ENCODE measurements at regions not wholly inside any gene's neighbourhood (a gene's known extent, or its start where the extent isn't known, plus 50 kb on each side); places are given as distances from the start of the nearest gene placed in this dataset.
"Not testable (repeated sequence)": the region's sequence is repeated elsewhere in the genome, so short reads cannot be mapped to it uniquely, and the experiment has no call there.

DNA sequence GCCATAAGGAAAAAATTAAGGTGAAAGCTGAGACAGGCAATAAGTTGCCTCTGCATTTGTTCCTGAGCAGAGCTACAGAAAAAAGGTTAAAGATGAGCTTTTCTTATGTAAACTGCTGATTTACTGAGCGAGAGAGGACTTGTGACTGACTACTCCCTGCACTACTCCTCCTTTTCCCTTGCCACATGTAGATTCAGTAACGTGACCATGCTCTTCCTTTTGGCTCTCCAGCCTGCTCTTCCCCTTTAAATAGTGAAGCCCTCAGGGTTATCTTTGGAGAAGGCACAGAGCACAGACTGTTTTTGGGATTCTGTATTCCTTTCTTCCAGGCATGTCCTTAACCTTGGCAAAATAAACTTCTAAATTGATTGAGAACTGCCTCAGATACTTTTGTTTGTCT lies 630.2 kb downstream of the UQCRFS1 start:
- no peak overlapping the region for H3K4me3 ChIP-seq (ENCODE audit: low read depth, low read length)
- H3K27ac ChIP-seq (ENCODE audit: low read depth): no peak overlapping the region
- WGBS: 31% methylated on average over 2 of the region's 2 CpGs
- DNase-seq (ENCODE audit: extremely low spot score): no peak
- H3K36me3 ChIP-seq (ENCODE audit: insufficient read depth): no peaks in the 10 kb centered on the region
- H3K4me1 ChIP-seq (ENCODE audit: insufficient read depth): no peaks in the 10 kb centered on the region

DNA sequence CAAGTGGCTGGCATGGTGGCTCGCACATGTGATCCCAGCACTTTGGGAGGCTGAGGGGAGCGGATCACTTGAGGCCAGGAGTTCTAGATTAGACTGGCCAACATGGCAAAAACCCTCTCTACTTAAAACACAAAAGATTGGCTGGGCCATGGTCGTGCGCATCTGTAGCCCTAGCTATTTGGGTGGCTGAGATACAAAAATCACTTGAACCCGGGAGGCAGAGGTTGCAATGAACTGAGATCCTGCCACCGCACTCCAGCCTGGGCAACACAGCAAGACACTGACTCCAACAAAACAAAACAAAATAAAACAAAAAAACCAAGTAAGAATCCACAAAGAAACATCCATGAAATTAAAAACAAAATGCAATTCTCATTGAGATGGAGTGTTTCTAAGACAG lies 630.6 kb downstream of the UQCRFS1 start:
- no peaks in the 10 kb centered on the region for H3K4me1 ChIP-seq (ENCODE audit: insufficient read depth)
- no peak for DNase-seq (ENCODE audit: extremely low spot score)
- H3K27ac ChIP-seq (ENCODE audit: low read depth): no peak overlapping the region
- WGBS: 92% methylated on average over 6 of the region's 6 CpGs
- H3K4me3 ChIP-seq (ENCODE audit: low read depth, low read length): no peak overlapping the region
- no peaks in the 10 kb centered on the region for H3K36me3 ChIP-seq (ENCODE audit: insufficient read depth)

DNA sequence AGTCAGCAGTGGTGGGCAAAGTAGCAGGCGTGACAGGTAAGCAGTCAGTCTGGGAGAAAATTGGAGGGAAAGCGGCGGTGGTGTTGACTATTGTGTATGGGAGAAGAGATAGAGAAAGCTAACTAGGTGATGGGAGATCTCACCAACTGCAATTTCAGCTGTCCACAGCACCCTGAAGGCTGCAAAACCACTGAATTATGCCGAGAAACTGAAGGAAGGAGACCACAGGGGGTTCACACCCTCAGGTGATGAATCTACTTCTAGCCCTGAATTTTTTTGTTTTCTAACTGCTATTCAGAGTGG lies 631.5 kb downstream of the UQCRFS1 start:
- Histone ChIP-seq H3K36me3 (ENCODE audit: insufficient read depth) (no peaks in the 10 kb centered on the region), H3K4me1 (ENCODE audit: insufficient read depth) (no peaks in the 10 kb centered on the region), H3K27ac (ENCODE audit: low read depth) (no peak overlapping the region), H3K4me3 (ENCODE audit: low read depth, low read length) (no peak overlapping the region)
- WGBS: 76% methylated on average over 4 of the region's 4 CpGs
- no peak for DNase-seq (ENCODE audit: extremely low spot score)

DNA sequence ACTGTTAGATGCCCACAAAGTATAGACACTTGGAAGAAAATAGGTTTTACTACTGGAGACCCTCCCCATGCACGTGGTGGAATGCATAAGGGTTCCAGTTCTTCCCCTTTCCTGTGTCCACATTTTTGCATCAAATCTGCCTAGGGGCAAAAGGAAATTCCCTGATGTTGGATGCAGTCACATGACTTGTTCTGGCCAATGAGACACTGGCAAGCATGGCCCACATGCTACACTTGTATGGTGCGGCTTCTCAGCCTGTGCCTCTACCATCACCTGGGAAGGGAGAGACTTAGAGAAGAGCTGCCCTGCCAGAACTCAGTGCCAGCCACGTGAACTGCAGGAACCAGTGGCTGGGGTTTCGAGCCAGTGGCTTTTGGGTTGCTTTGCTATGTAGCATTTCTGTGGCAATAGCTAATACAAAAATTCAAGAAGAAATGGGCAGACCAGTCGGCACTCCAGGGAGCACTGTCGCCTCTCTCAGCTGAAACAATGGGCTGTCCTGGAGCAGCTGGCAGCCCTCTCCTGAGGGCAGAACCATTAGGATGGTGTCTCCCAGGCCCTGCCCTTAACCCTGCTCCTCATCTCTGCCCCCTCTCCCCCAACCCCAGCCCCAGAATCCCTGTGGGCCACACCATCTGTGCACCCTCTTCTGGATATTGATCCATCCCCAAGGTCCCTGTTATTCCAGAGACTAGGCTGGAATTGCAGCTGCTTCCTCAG lies 634.0 kb downstream of the UQCRFS1 start:
- no peak for DNase-seq (ENCODE audit: extremely low spot score)
- Histone ChIP-seq H3K36me3 (ENCODE audit: insufficient read depth) (no peaks in the 10 kb centered on the region), H3K4me1 (ENCODE audit: insufficient read depth) (no peaks in the 10 kb centered on the region), H3K4me3 (ENCODE audit: low read depth, low read length) (no peak overlapping the region), H3K27ac (ENCODE audit: low read depth) (no peak overlapping the region)
- 86% methylated on average over 6 of the region's 6 CpGs for WGBS

DNA sequence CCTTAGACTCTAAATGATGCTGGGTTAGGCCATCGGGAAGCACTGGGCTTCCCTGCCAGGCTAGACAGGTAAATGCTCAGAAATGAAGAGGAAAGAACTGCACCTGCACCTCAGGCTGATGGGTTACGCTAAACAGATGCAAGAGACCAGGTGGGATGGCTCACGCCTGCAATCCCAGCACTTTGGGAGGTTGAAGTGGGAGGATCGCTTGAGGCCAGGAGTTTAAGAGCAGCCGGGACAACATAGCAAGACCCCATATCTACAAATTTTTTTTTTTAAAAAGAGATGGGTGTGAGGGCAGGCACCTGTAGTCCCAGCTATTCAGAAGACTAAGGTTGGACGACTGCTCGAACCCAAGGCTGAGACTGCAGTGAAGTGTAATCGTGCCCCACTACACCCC lies 634.7 kb downstream of the UQCRFS1 start:
- no peak for DNase-seq (ENCODE audit: extremely low spot score)
- H3K27ac ChIP-seq (ENCODE audit: low read depth): no peak overlapping the region
- 91% methylated on average over 8 of the region's 8 CpGs for WGBS
- no peaks in the 10 kb centered on the region for H3K4me1 ChIP-seq (ENCODE audit: insufficient read depth)
- no peaks in the 10 kb centered on the region for H3K36me3 ChIP-seq (ENCODE audit: insufficient read depth)
- H3K4me3 ChIP-seq (ENCODE audit: low read depth, low read length): no peak overlapping the region

DNA sequence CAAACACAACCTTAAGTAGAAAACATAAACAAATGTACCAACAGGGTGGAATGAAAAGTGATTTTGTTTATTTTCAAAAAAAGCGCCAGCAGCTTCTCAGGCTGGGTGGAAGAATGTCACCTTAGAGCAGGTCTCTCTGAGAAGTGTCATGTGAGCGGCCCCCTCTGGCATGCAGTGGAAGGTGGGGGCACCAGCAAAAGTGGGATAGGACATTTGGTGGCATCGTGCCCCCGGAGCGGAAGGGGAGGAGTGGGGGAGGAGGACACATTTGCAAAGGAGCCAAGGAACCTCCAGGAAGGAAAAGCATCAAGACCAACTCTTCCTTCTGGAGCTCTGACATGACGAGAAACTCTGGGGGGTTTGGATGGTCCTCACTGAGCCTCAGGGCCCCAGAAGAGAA lies 635.3 kb downstream of the UQCRFS1 start:
- Histone ChIP-seq H3K4me1 (ENCODE audit: insufficient read depth) (no peaks in the 10 kb centered on the region), H3K4me3 (ENCODE audit: low read depth, low read length) (no peak overlapping the region), H3K27ac (ENCODE audit: low read depth) (no peak overlapping the region), H3K36me3 (ENCODE audit: insufficient read depth) (no peaks in the 10 kb centered on the region)
- no peak for DNase-seq (ENCODE audit: extremely low spot score)
- WGBS: 71% methylated on average over 6 of the region's 6 CpGs

DNA sequence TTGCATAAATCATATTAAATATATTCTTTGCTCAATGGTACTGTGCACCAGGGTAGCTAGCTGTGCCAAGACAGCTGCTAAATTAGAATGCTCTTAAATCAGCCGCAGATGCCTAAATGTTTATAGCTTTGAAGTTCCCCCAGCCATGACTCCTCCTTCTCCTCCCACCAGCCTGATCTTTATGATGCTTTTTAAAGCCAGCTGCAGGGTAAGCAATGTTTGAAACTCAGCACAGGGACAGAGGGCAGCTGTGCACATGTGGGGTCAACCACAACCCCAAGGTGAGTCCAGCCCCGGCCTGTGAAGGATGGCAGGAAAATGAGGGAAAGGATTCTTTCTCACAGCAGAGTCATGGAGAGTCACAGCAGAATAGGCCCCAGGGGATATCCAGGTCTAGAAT lies 635.7 kb downstream of the UQCRFS1 start:
- no peak for DNase-seq (ENCODE audit: extremely low spot score)
- H3K4me3 ChIP-seq (ENCODE audit: low read depth, low read length): no peak overlapping the region
- H3K4me1 ChIP-seq (ENCODE audit: insufficient read depth): no peaks in the 10 kb centered on the region
- no peak overlapping the region for H3K27ac ChIP-seq (ENCODE audit: low read depth)
- 24% methylated on average over 2 of the region's 2 CpGs for WGBS
- H3K36me3 ChIP-seq (ENCODE audit: insufficient read depth): no peaks in the 10 kb centered on the region

DNA sequence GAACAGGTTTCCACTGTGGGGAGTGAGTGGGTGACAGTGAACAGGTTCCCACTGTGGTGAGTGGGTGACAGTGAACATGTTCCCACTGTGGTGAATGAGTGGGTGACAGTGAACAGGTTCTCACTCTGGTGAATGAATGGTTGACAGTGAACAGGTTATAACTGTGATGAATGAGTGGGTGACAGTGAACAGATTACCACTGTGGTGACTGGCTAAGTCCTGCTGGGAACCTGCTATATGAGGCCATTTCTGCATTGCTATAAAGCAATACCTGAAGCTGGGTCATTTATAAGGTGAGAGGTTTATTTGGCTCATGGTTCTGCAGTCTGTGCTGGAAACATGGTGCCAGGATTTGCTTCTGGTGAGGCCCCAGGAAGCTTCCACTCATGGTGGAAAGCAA lies 637.1 kb downstream of the UQCRFS1 start:
- DNase-seq (ENCODE audit: extremely low spot score): no peak
- no peaks in the 10 kb centered on the region for H3K36me3 ChIP-seq (ENCODE audit: insufficient read depth)
- no peak overlapping the region for H3K27ac ChIP-seq (ENCODE audit: low read depth)
- H3K4me3 ChIP-seq (ENCODE audit: low read depth, low read length): no peak overlapping the region
- H3K4me1 ChIP-seq (ENCODE audit: insufficient read depth): no peaks in the 10 kb centered on the region

DNA sequence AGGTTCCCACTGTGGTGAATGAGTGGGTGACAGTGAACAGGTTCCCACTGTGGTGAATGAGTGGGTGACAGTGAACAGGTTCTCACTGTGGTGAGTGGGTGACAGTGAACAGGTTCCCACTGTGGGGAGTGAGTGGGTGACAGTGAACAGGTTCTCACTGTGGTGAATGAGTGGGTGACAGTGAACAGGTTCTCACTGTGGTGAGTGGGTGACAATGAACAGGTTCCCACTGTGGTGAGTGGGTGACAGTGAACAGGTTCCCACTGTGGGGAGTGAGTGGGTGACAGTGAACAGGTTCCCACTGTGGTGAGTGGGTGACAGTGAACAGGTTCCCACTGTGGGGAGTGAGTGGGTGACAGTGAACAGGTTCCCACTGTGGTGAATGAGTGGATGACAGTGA lies 637.6 kb downstream of the UQCRFS1 start:
- H3K4me1 ChIP-seq (ENCODE audit: insufficient read depth); H3K36me3 ChIP-seq (ENCODE audit: insufficient read depth); DNase-seq (ENCODE audit: extremely low spot score); H3K27ac ChIP-seq (ENCODE audit: low read depth); H3K4me3 ChIP-seq (ENCODE audit: low read depth, low read length): not testable (repeated sequence)

DNA sequence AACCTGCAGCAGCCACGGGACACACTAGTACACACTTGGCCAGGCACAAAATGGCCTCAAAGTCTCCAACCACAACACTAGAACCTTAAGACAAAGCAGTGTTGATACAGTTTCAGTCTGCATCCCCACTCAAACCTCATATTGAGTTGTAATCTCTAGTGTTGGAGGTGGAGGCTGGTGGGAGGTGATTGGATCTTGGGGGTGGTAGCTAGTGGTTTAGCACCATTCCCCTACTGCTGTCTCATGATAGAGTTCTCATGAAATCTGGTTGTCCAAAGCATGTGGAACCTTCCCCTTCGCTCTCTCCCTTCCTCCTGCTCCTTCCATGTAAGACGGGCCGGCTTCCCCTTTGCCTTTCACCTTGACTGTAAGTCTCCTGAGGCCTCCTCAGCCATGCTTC lies 638.7 kb downstream of the UQCRFS1 start:
- Histone ChIP-seq H3K27ac (ENCODE audit: low read depth) (no peak overlapping the region), H3K36me3 (ENCODE audit: insufficient read depth) (no peaks in the 10 kb centered on the region), H3K4me3 (ENCODE audit: low read depth, low read length) (no peak overlapping the region), H3K4me1 (ENCODE audit: insufficient read depth) (no peaks in the 10 kb centered on the region)
- 90% methylated on average over 4 of the region's 4 CpGs for WGBS
- no peak for DNase-seq (ENCODE audit: extremely low spot score)

DNA sequence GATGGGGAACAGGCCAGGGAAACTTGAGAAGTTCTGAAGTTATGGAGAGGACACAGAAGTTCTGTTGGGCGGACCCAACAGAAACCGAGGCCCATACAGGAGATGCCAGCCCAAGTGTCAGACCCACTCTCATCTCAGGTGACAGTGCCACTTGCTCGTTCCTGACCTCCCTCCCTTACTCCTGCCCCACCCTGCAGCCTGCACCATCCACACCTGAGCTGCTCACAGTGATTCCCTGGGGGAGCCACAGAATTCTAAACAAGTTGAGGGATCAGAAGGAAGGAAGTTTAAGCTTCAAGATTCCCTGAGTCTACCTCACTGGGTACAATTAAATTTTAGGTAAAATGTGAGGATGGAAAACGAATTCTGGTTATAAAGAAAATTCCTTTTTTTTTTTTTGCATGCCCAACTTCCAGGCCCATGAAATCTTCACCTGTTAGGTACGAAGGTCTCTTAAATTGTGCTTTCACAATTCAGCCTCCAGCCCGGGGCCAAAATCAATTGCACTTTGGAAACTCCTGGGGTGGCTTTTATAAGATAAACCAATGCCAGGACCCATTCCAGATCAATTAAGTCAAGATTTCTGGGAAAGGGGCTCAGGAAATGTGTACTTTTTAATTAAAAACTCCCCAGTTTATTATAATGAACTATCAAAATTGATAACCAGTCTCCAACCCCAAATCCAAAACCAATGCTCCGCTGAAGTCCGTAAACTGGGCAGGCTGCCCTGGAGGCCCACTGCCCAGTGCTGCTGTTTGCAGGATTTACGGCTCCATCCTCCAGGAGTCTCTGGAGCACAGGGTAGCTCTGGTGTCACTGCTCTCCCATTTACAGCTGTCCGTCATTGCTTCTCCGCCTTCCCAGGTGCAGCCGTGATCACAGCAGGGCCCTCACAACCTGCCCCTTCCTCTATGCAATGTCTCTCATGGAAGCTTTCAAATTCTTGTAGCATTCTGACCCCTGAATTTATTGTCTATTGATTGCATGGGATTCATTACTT lies 643.5 kb downstream of the UQCRFS1 start:
- Histone ChIP-seq H3K36me3 (ENCODE audit: insufficient read depth) (no peaks in the 10 kb centered on the region), H3K4me1 (ENCODE audit: insufficient read depth) (no peaks in the 10 kb centered on the region), H3K4me3 (ENCODE audit: low read depth, low read length) (no peak overlapping the region), H3K27ac (ENCODE audit: low read depth) (no peak overlapping the region)
- no peak for DNase-seq (ENCODE audit: extremely low spot score)
- WGBS: 63% methylated on average over 12 of the region's 12 CpGs

DNA sequence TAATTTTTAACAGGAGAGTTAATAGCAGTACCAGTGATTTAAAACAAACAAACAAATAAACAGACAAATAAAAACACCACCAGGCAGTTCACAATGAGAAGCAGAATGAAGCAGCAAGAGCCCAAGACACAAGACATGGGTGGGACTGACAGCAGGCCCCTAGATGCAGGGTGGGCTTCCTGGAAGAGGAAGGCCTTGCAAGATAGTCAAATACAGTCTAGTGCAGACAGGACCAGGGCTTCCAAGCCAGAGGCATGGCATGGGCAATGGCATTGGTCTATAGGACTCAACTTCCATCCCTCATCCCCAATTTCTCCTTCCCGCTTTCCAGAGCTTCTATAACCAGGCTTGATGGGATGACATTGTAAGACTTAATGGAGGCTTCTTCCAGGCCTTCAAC lies 645.1 kb downstream of the UQCRFS1 start:
- H3K36me3 ChIP-seq (ENCODE audit: insufficient read depth): no peaks in the 10 kb centered on the region
- DNase-seq (ENCODE audit: extremely low spot score): no peak
- no peak overlapping the region for H3K27ac ChIP-seq (ENCODE audit: low read depth)
- no peak overlapping the region for H3K4me3 ChIP-seq (ENCODE audit: low read depth, low read length)
- H3K4me1 ChIP-seq (ENCODE audit: insufficient read depth): no peaks in the 10 kb centered on the region
- 98% methylated on average over 1 of the region's 1 CpG for WGBS

DNA sequence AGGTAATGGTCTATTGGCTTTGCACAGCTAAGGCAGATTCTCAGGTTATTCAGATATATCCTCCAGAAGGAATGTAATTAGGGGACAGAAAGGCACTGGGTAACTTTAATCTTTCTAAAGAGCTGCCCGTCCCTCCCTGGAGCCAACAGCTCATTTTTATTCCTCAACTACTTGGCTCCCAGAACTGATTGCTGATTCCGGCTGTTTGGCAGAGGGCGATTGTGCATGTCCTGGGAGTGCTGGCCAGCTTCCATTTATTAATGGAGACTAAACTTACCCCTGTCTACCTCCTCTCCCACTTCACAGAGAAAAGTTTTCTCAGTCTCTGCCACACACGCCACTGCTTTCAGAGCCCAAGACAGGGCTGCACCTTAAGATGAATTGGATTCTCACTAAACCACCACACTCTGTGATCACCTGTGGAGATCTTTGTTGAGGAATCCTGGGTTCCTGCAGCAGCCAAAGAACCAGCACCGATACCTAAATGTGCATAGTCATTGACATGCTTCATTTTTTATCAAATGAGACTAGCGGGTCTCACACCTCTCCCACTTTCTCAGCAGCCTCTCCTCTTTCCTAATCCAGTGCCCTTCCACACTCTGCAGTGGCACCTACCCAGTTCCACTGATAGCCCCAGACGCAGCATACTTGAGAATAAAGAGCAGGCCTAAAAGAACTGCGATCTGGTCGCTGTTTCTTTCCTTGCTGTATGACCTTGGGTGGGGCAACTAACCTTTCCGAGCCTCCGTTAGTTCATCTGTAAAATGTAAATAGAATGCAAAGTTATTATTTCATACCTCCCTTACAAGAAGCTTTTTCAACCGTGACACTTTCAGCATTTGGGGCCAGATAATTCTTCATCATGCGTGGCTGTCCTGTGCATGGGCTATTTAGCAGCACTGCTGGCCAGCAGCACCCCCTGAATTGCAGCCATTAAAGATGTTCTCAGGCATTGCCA lies 648.7 kb downstream of the UQCRFS1 start:
- Histone ChIP-seq H3K27ac (ENCODE audit: low read depth) (no peak overlapping the region), H3K4me1 (ENCODE audit: insufficient read depth) (no peaks in the 10 kb centered on the region), H3K36me3 (ENCODE audit: insufficient read depth) (no peaks in the 10 kb centered on the region), H3K4me3 (ENCODE audit: low read depth, low read length) (no peak overlapping the region)
- DNase-seq (ENCODE audit: extremely low spot score): no peak
- WGBS: 74% methylated on average over 13 of the region's 13 CpGs
